Keratinocyte (primary cell): ENCODE measurements at regions not wholly inside any gene's neighbourhood (a gene's known extent, or its start where the extent isn't known, plus 50 kb on each side); places are given as distances from the start of the nearest gene placed in this dataset.

Experiments
- CTCF ChIP-seq, 3 experiments: IDR thresholded peaks in 1 of 3; conservative IDR thresholded peaks in 1 of 3; optimal IDR thresholded peaks in 1 of 3; 2 replicates in 2 of 3; 3 replicates in 1 of 3; pipeline versions ENCODE3 to v1.5.1; 2011; ENCODE audit warnings: low read length in 3 of 3, mild to moderate bottlenecking in 3 of 3, moderate library complexity in 2 of 3, control low read depth in 1 of 3, inconsistent platforms in 1 of 3; ENCODE audit not compliant: insufficient read depth in 2 of 3; ENCODE audit errors: extremely low read depth in 1 of 3
- EZH2 ChIP-seq: IDR thresholded peaks from one replicate; pipeline ENCODE4 v1.6.1; 2012; ENCODE audit warnings: inconsistent platforms, mild to moderate bottlenecking, low read length, moderate library complexity

DNA sequence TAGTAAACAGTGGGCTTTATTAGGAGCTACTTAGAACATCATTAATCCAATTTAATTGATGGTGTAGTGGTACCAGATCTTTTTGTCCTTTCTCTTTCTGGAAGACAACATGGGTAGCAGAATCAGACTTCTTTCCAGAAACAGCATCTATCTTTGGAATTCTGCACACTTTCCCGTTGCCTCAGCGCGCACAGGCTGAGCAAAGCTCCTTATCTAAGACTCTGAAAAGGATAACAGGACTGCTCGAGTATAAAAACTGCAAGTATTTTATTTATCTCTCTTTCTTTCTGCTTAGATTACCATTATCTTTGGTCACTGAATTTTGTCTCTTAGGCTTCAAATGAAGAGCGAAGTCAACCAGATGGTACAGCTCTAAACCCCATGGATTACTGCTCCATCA is 191.7 kb downstream of the DHX15 start:
- TF ChIP-seq CTCF (optimal IDR thresholded peaks at IDR 0.05 in 1 of 3, IDR thresholded peaks at IDR 0.05 in 1 of 3, conservative IDR thresholded peaks at IDR 0.05 in 1 of 3; ENCODE audit: extremely low read depth in 1 of 3, insufficient read depth in 2 of 3, low read length in 3 of 3): no peak
- TF ChIP-seq EZH2: no peak
